ENCODE measurements at regions not wholly inside any gene's neighbourhood (a gene's known extent, or its start where the extent isn't known, plus 50 kb on each side); places are given as distances from the start of the nearest gene placed in this dataset.

DNA sequence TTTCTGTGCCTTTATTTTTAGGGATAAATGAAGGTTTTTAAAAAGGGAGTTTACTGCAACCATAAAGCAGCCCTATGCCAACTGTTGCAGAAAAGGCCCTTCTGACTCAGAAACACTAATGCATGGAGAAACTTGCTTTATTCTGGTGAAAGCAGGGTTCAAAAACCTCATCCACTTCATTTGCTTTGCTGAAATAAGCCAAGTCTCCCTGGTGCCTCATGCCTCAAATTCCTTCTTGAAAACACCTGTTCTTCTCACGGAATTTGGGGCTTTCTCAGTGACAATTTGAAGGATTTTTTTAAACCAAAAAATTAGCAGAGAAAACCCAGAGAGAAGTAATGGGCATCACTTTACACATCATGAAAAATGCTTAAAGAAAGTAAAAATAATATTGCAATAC lies 349.0 kb downstream of the PCDH7 start:
- Histone ChIP-seq H3K4me3 (ENCODE audit: low read depth in 1 of 2, low read length in 2 of 2) (no peak overlapping the region), H3K9ac (ENCODE audit: low read length) (no peak overlapping the region), H3K27ac (ENCODE audit: low read depth, low read length) (no peak overlapping the region), H3K4me1 (ENCODE audit: insufficient read depth, low read length) (peaks cover 8% of the 10 kb centered on the region), H3K27me3 (ENCODE audit: control insufficient read depth in 1 of 2, insufficient read depth in 2 of 2, low read length in 2 of 2) (no peaks in the 10 kb centered on the region), H3K36me3 (ENCODE audit: insufficient read depth, low read length) (no peaks in the 10 kb centered on the region), H3K9me3 (ENCODE audit: low read length) (no peaks in the 10 kb centered on the region)

GRCh38 chr4:31071508-31072486 lies 351.6 kb downstream of the PCDH7 start:
- H3K4me3 ChIP-seq (ENCODE audit: low read depth in 1 of 2, low read length in 2 of 2), result no peak overlapping the region
- peaks cover 8% of the 10 kb centered on the region for H3K4me1 ChIP-seq (ENCODE audit: insufficient read depth, low read length)
- no peaks in the 10 kb centered on the region for H3K9me3 ChIP-seq (ENCODE audit: low read length)
- H3K27ac ChIP-seq (ENCODE audit: low read depth, low read length), result no peak overlapping the region
- H3K36me3 ChIP-seq (ENCODE audit: insufficient read depth, low read length), result no peaks in the 10 kb centered on the region
- H3K27me3 ChIP-seq (ENCODE audit: control insufficient read depth in 1 of 2, insufficient read depth in 2 of 2, low read length in 2 of 2), result no peaks in the 10 kb centered on the region
- H3K9ac ChIP-seq (ENCODE audit: low read length), result no peak overlapping the region

DNA sequence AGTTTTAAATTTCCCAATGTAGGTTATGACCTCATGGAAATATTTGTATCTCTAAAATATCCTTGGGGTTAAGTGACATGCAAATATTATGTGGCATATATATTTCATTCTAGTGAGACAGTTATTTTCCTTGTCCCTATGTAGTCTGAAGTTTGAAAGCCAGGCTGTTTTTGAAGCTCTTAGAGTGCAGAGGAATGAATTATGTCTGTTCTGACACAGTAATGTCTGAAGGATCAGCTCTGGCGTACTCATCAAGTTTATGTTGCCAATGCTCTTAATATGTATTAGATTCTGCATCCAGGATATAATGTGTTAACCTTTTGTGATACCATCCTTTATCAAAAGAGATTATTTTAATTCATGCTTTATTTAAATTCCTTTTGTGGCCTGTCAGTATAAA lies 355.8 kb downstream of the PCDH7 start:
- Histone ChIP-seq H3K27ac (ENCODE audit: low read depth, low read length) (no peak overlapping the region), H3K4me1 (ENCODE audit: insufficient read depth, low read length) (no peaks in the 10 kb centered on the region), H3K9ac (ENCODE audit: low read length) (no peak overlapping the region), H3K9me3 (ENCODE audit: low read length) (no peaks in the 10 kb centered on the region), H3K4me3 (ENCODE audit: low read depth in 1 of 2, low read length in 2 of 2) (no peak overlapping the region), H3K36me3 (ENCODE audit: insufficient read depth, low read length) (no peaks in the 10 kb centered on the region), H3K27me3 (ENCODE audit: control insufficient read depth in 1 of 2, insufficient read depth in 2 of 2, low read length in 2 of 2) (no peaks in the 10 kb centered on the region)

DNA sequence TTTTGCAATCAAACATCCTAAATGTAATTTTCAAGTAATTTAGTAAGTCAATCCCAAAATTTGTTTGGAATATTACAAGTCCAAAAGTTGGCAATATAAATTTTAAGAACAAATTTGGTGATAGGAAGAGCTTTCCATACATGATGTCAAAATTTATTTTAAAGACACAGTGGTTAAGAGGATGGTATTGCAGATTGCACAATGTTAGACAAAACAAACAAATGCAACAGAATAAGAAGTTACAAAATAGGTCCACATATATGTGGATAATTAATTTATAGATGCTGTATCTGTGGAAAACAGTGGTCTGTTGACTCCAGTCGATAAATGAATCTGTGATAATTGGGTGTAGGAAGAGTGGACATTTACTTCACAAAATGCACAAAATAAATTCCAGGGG lies 358.5 kb downstream of the PCDH7 start:
- H3K4me3 ChIP-seq (ENCODE audit: low read depth in 1 of 2, low read length in 2 of 2), result no peak overlapping the region
- H3K36me3 ChIP-seq (ENCODE audit: insufficient read depth, low read length), result no peaks in the 10 kb centered on the region
- no peak overlapping the region for H3K27ac ChIP-seq (ENCODE audit: low read depth, low read length)
- no peaks in the 10 kb centered on the region for H3K9me3 ChIP-seq (ENCODE audit: low read length)
- H3K27me3 ChIP-seq (ENCODE audit: control insufficient read depth in 1 of 2, insufficient read depth in 2 of 2, low read length in 2 of 2), result no peaks in the 10 kb centered on the region
- H3K4me1 ChIP-seq (ENCODE audit: insufficient read depth, low read length), result no peaks in the 10 kb centered on the region
- H3K9ac ChIP-seq (ENCODE audit: low read length), result no peak overlapping the region

- H3K36me3 ChIP-seq (ENCODE audit: insufficient read depth, low read length), result no peaks in the 10 kb centered on the region
- no peaks in the 10 kb centered on the region for H3K27me3 ChIP-seq (ENCODE audit: control insufficient read depth in 1 of 2, insufficient read depth in 2 of 2, low read length in 2 of 2)
- H3K4me3 ChIP-seq (ENCODE audit: low read depth in 1 of 2, low read length in 2 of 2), result no peak overlapping the region
- no peak overlapping the region for H3K9ac ChIP-seq (ENCODE audit: low read length)
- peaks cover 3% of the 10 kb centered on the region for H3K4me1 ChIP-seq (ENCODE audit: insufficient read depth, low read length)
- H3K9me3 ChIP-seq (ENCODE audit: low read length), result no peaks in the 10 kb centered on the region
- H3K27ac ChIP-seq (ENCODE audit: low read depth, low read length), result no peak overlapping the region
Observed at GRCh38 chr4:31080887-31081286, 360.7 kb downstream of the PCDH7 start.

GRCh38 chr4:31081366-31081765 lies 361.2 kb downstream of the PCDH7 start:
- H3K27me3 ChIP-seq (ENCODE audit: control insufficient read depth in 1 of 2, insufficient read depth in 2 of 2, low read length in 2 of 2), result no peaks in the 10 kb centered on the region
- H3K9ac ChIP-seq (ENCODE audit: low read length), result no peak overlapping the region
- H3K4me1 ChIP-seq (ENCODE audit: insufficient read depth, low read length), result peaks cover 8% of the 10 kb centered on the region
- no peaks in the 10 kb centered on the region for H3K9me3 ChIP-seq (ENCODE audit: low read length)
- no peak overlapping the region for H3K27ac ChIP-seq (ENCODE audit: low read depth, low read length)
- no peaks in the 10 kb centered on the region for H3K36me3 ChIP-seq (ENCODE audit: insufficient read depth, low read length)
- H3K4me3 ChIP-seq (ENCODE audit: low read depth in 1 of 2, low read length in 2 of 2), result no peak overlapping the region

GRCh38 chr4:31083456-31083855 lies 363.3 kb downstream of the PCDH7 start:
- Histone ChIP-seq H3K4me1 (ENCODE audit: insufficient read depth, low read length) (peaks cover 18% of the 10 kb centered on the region), H3K4me3 (ENCODE audit: low read depth in 1 of 2, low read length in 2 of 2) (no peak overlapping the region), H3K9me3 (ENCODE audit: low read length) (no peaks in the 10 kb centered on the region), H3K27me3 (ENCODE audit: control insufficient read depth in 1 of 2, insufficient read depth in 2 of 2, low read length in 2 of 2) (no peaks in the 10 kb centered on the region), H3K9ac (ENCODE audit: low read length) (no peak overlapping the region), H3K36me3 (ENCODE audit: insufficient read depth, low read length) (no peaks in the 10 kb centered on the region), H3K27ac (ENCODE audit: low read depth, low read length) (no peak overlapping the region)

- H3K36me3 ChIP-seq (ENCODE audit: insufficient read depth, low read length), result no peaks in the 10 kb centered on the region
- H3K9ac ChIP-seq (ENCODE audit: low read length), result no peak overlapping the region
- H3K27me3 ChIP-seq (ENCODE audit: control insufficient read depth in 1 of 2, insufficient read depth in 2 of 2, low read length in 2 of 2), result no peaks in the 10 kb centered on the region
- H3K4me3 ChIP-seq (ENCODE audit: low read depth in 1 of 2, low read length in 2 of 2), result no peak overlapping the region
- H3K9me3 ChIP-seq (ENCODE audit: low read length), result no peaks in the 10 kb centered on the region
- no peak overlapping the region for H3K27ac ChIP-seq (ENCODE audit: low read depth, low read length)
- peaks cover 18% of the 10 kb centered on the region for H3K4me1 ChIP-seq (ENCODE audit: insufficient read depth, low read length)
Observed at GRCh38 chr4:31084806-31085416, 364.7 kb downstream of the PCDH7 start.

GRCh38 chr4:31085689-31086088 lies 365.5 kb downstream of the PCDH7 start:
- Histone ChIP-seq H3K9me3 (ENCODE audit: low read length) (no peaks in the 10 kb centered on the region), H3K27me3 (ENCODE audit: control insufficient read depth in 1 of 2, insufficient read depth in 2 of 2, low read length in 2 of 2) (no peaks in the 10 kb centered on the region), H3K4me1 (ENCODE audit: insufficient read depth, low read length) (peaks cover 18% of the 10 kb centered on the region), H3K27ac (ENCODE audit: low read depth, low read length) (no peak overlapping the region), H3K36me3 (ENCODE audit: insufficient read depth, low read length) (no peaks in the 10 kb centered on the region), H3K4me3 (ENCODE audit: low read depth in 1 of 2, low read length in 2 of 2) (no peak overlapping the region), H3K9ac (ENCODE audit: low read length) (no peak overlapping the region)

DNA sequence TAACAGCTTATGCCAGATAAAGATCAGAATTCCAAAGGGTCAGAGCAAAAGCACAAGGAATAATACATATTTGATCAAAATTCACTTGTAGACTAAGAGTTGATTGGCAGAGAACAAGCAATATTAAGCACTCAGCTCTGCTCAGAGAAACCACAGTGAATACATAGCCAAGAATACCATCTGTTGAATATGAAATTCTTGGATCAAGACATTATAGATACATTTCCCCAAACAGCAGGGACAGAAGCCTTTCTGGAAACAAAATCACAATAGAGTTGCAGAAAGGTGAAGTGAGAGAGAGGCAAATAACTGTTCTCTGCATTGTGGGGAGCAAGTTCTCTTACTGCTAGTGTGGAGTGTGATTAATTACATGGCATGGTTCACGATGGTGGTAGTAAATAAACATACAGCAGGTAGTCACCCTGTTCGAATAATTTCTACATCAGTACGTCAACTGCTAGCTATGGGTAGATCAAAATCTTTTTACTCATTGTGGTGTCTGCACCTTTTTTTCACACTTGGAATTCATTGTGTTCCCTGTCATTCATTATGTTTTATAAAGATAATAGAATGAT lies 366.7 kb downstream of the PCDH7 start:
- Histone ChIP-seq H3K9me3 (ENCODE audit: low read length) (no peaks in the 10 kb centered on the region), H3K4me3 (ENCODE audit: low read depth in 1 of 2, low read length in 2 of 2) (no peak overlapping the region), H3K27ac (ENCODE audit: low read depth, low read length) (no peak overlapping the region), H3K36me3 (ENCODE audit: insufficient read depth, low read length) (no peaks in the 10 kb centered on the region), H3K9ac (ENCODE audit: low read length) (no peak overlapping the region), H3K27me3 (ENCODE audit: control insufficient read depth in 1 of 2, insufficient read depth in 2 of 2, low read length in 2 of 2) (no peaks in the 10 kb centered on the region), H3K4me1 (ENCODE audit: insufficient read depth, low read length) (peaks cover 18% of the 10 kb centered on the region)

DNA sequence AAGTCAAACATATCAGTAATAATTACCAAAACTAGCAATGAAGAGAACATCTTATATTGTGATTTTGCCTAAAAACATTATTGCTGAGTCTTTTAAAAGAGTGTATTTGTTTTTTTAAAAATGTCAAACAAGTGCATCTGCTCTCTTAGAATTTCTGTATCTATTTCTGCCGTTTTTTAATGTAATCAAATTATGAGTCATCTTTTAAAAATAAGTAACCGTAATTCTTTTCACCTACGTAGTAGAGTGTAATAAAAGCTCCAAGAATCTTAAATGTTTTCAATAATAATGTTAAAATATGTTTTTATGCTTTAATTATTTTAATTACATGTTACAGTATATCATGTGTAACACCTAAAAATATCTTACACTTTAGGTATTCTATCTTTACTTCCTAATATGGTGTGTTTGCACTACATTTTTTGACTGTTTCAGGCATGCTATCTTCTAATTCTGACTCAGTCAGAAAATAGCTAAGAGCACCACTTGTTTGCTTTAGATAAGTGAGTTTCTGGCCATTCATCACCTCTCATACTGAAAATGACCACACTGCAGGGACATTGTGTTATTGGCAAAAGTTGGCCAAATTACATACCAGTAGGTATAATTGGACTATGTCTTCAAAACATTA lies 368.5 kb downstream of the PCDH7 start:
- H3K9ac ChIP-seq (ENCODE audit: low read length), result no peak overlapping the region
- H3K4me1 ChIP-seq (ENCODE audit: insufficient read depth, low read length), result peaks cover 18% of the 10 kb centered on the region
- H3K27me3 ChIP-seq (ENCODE audit: control insufficient read depth in 1 of 2, insufficient read depth in 2 of 2, low read length in 2 of 2), result no peaks in the 10 kb centered on the region
- H3K36me3 ChIP-seq (ENCODE audit: insufficient read depth, low read length), result no peaks in the 10 kb centered on the region
- H3K4me3 ChIP-seq (ENCODE audit: low read depth in 1 of 2, low read length in 2 of 2), result no peak overlapping the region
- no peak overlapping the region for H3K27ac ChIP-seq (ENCODE audit: low read depth, low read length)
- H3K9me3 ChIP-seq (ENCODE audit: low read length), result no peaks in the 10 kb centered on the region
